ENCODE measurements at regions not wholly inside any gene's neighbourhood (a gene's known extent, or its start where the extent isn't known, plus 50 kb on each side); places are given as distances from the start of the nearest gene placed in this dataset.

- TF ChIP-seq CTCF (IDR thresholded peaks at IDR 0.05; ENCODE audit: poor library complexity, severe bottlenecking) (no peak), POLR2AphosphoS5 (IDR thresholded peaks at IDR 0.05) (no peak), EZH2 (IDR thresholded peaks at IDR 0.05; ENCODE audit: borderline replicate concordance, insufficient read depth, low read length, poor library complexity, severe bottlenecking) (no peak)
Measured at GRCh38 chr1:30171537-30172298, 551.7 kb downstream of the MATN1 start.

All from neural cell (in vitro differentiated cells).